ENCODE measurements at regions not wholly inside any gene's neighbourhood (a gene's known extent, or its start where the extent isn't known, plus 50 kb on each side); places are given as distances from the start of the nearest gene placed in this dataset.

- no peak for TF ChIP-seq EZH2 (IDR thresholded peaks at IDR 0.05; ENCODE audit: low read depth)
- TF ChIP-seq, protein P1, sequence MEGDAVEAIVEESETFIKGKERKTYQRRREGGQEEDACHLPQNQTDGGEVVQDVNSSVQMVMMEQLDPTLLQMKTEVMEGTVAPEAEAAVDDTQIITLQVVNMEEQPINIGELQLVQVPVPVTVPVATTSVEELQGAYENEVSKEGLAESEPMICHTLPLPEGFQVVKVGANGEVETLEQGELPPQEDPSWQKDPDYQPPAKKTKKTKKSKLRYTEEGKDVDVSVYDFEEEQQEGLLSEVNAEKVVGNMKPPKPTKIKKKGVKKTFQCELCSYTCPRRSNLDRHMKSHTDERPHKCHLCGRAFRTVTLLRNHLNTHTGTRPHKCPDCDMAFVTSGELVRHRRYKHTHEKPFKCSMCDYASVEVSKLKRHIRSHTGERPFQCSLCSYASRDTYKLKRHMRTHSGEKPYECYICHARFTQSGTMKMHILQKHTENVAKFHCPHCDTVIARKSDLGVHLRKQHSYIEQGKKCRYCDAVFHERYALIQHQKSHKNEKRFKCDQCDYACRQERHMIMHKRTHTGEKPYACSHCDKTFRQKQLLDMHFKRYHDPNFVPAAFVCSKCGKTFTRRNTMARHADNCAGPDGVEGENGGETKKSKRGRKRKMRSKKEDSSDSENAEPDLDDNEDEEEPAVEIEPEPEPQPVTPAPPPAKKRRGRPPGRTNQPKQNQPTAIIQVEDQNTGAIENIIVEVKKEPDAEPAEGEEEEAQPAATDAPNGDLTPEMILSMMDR (conservative IDR thresholded peaks at IDR 0.05) = no peak
Measured at GRCh38 chr9:80561526-80561925, 989.8 kb downstream of the TLE4 start.
